Skeletal muscle satellite cell (primary cell): ENCODE measurements at regions not wholly inside any gene's neighbourhood (a gene's known extent, or its start where the extent isn't known, plus 50 kb on each side); places are given as distances from the start of the nearest gene placed in this dataset.

Experiments
- H3K27me3 ChIP-seq: 2 replicates; pipeline ENCODE4 v1.7.0; 2013; ENCODE audit warnings: low read length; ENCODE audit not compliant: control insufficient read depth, insufficient read depth
- H3K36me3 ChIP-seq: 2 replicates; pipeline ENCODE4 v1.7.0; 2013; ENCODE audit warnings: mild to moderate bottlenecking, control low read depth, low read length; ENCODE audit not compliant: insufficient read depth
- H3K4me1 ChIP-seq: 2 replicates; pipeline ENCODE4 v1.7.0; 2013; ENCODE audit warnings: low read length; ENCODE audit not compliant: control insufficient read depth, insufficient read depth
- H3K4me2 ChIP-seq: 2 replicates; pipeline ENCODE4 v1.7.0; 2013; ENCODE audit warnings: mild to moderate bottlenecking, low read length
- H3K4me3 ChIP-seq: 2 replicates; pipeline ENCODE4 v1.7.0; 2013; ENCODE audit warnings: low read length
- H3K9ac ChIP-seq: 2 replicates; pipeline ENCODE4 v1.7.0; 2013; ENCODE audit warnings: mild to moderate bottlenecking, low read depth, low read length, moderate library complexity
- H3K9me3 ChIP-seq: replicated peaks from 2 replicates; pipeline ENCODE4 v1.7.0; 2013; ENCODE audit warnings: mild to moderate bottlenecking, control low read depth, low read length

DNA sequence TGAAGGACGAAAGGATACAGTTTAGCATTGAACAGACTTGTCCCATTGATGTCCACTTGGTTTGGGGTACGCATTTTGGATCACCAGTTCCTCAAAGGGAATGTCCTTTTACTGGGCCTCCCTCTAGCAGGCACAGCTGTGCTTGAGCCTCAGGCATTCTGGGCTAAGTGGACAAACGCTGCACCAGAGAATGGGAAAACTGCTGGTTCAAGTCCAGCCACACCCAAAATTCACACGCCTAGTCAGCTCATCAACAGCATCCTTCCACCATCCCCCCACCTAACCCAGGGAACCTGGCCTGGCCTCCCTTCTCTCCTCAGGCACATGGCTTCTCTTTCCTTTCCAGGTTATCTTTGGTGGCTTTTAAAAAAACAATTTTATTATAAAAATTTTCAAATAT is 59.1 kb upstream of the ALDH1A3 start:
- no peak overlapping the region for H3K4me3 ChIP-seq
- H3K4me2 ChIP-seq, result no peak overlapping the region
- H3K4me1 ChIP-seq, result no peaks in the 10 kb centered on the region
- H3K27me3 ChIP-seq, result peaks cover 4% of the 10 kb centered on the region
- no peaks in the 10 kb centered on the region for H3K9me3 ChIP-seq
- no peaks in the 10 kb centered on the region for H3K36me3 ChIP-seq
- no peak overlapping the region for H3K9ac ChIP-seq

DNA sequence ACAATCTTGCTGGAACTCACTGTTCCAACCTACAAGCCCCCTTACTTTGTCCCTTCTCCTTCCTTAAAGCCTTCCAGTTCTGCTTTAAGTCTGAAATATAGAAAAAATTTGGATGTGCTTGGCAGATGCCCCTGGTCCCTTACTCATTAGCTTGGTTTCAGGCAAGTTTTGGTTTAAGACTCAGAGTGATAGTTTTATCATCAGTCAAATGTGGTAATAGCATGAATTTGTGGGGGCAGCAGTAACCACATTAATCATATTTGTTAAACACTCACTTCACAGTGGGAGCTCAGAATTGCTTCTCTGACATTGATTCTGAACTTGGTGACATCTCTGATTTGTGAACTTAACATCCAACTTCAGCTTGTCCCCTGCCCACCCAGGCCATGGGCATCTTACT is 58.3 kb upstream of the ALDH1A3 start:
- Histone ChIP-seq H3K4me3 (no peak overlapping the region), H3K9ac (no peak overlapping the region), H3K36me3 (no peaks in the 10 kb centered on the region), H3K27me3 (peaks cover 4% of the 10 kb centered on the region), H3K9me3 (no peaks in the 10 kb centered on the region), H3K4me2 (no peak overlapping the region), H3K4me1 (no peaks in the 10 kb centered on the region)

DNA sequence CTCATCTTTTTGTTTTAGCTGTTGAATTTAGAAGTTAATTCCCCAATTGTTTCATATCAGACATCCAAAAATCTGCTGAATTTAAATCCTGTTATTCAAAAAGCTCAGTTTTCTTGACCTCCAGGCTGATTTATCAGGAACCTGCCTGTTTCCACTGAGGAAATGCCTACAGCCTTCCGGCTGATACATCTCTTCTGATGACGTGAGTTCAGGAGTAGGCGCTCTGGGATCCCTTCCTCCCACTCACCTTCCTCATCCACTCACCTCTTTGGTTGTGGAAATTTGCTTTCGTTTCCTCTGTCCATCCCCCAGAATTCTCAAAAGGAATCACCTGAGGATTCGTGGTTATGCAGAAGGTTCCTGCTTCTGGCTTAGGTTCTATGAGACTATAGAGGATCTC is 55.4 kb upstream of the ALDH1A3 start:
- H3K4me3 ChIP-seq, result no peak overlapping the region
- no peak overlapping the region for H3K4me2 ChIP-seq
- H3K36me3 ChIP-seq, result no peaks in the 10 kb centered on the region
- H3K9me3 ChIP-seq, result no peaks in the 10 kb centered on the region
- H3K4me1 ChIP-seq, result no peaks in the 10 kb centered on the region
- H3K27me3 ChIP-seq, result peaks cover 4% of the 10 kb centered on the region
- no peak overlapping the region for H3K9ac ChIP-seq

DNA sequence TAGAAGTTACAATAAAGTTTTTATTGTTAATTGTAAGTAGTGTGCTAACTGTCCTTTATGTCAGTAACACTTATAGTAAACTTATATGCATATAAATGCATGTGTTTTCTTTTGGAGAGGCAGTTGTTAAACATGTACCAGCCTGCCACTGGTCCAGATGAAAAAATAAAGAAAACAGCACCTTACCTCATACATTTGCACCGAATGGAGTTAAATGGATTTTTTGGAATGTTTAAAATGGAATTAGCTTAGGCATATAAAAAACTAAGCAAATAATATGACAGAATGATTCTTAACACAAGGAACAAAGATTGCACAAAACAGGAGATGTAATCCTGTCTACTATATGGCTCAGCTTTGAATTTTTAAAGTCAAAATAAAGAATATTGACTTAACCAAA is 50.2 kb upstream of the ALDH1A3 start:
- H3K27me3 ChIP-seq, result peaks cover 4% of the 10 kb centered on the region
- no peaks in the 10 kb centered on the region for H3K4me1 ChIP-seq
- no peak overlapping the region for H3K4me3 ChIP-seq
- no peaks in the 10 kb centered on the region for H3K9me3 ChIP-seq
- H3K36me3 ChIP-seq, result no peaks in the 10 kb centered on the region
- no peak overlapping the region for H3K4me2 ChIP-seq
- H3K9ac ChIP-seq, result no peak overlapping the region
